Activated gamma-delta T cell (primary cell): ENCODE measurements at regions not wholly inside any gene's neighbourhood (a gene's known extent, or its start where the extent isn't known, plus 50 kb on each side); places are given as distances from the start of the nearest gene placed in this dataset.

Source experiments
- DNase-seq: peaks from one replicate; lab custom pipeline; 2025; lab: John Stamatoyannopoulos, UW

DNA sequence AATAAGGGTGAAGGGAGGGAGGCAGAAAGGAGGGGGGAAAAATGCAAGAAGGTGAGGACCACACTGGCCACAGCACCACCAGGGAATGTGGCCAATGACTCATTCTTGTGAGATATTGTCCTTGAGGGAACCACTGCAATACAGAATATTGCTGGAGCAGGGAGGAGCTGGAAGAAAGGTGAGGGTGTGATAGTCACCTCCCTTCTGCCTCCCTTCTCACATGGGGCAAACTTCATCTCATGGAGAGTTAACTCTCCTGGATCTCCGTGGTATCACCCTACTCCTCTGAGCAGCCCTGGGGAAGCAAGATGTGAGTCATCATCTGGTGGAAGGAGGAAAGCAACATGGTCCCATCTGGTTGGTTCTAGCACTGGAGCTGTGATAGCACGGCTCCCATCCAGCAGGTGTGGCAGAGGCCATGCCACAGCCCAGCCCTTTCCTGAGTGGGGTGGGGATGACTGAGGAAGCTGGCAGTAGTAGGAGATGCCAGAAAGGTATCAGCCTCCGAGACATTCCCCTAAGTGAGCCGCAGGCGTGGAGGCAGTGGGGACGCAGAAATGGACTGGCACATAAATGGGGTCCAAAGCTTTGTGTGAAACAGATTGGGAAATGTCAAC lies 115.9 kb upstream of the LPP start:
- no peak for DNase-seq

- no peak for DNase-seq
Observed at GRCh38 chr3:188041193-188041592, 112.8 kb upstream of the LPP start.

DNA sequence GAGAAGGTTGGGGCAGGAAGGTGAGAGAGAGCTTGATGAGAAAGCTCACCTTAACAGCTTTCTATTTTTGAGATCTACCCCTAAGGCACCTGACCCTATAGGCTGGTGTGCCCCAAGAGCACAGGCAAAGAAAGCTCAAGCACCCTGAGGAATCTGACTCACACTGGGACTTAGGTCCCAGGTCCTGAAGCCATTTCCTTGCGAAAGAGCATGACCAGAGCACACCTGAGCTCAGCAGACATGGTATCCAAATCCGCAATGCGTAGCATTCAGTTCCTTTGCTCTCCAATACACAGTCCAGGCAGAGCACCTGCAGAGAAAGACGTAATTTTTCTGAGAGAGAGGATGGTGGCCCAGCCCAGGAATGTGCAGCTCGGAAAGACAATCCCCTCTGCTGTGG lies 112.1 kb upstream of the LPP start:
- DNase-seq: no peak

- DNase-seq: no peak
Observed at GRCh38 chr3:188042466-188042865, 111.5 kb upstream of the LPP start.

DNA sequence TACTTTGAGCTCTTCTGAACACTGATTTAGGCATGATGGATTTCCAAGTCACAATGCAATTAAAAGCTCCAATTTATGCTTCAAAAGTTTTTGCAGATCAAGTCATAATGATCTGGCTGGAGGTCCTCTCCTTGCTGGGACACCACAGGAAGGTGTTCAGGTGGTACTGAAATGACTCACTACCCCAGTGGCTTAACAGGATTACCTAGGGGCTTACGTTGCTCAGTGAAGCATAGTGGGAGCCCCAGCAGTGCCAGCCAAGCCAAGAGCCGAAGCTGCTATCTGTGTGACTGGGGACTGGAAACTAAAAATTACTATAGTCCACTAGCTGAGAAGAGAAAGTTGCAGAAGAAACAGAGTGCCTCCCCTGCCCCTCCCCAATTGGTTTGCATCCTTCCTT lies 110.1 kb upstream of the LPP start:
- DNase-seq: no peak

GRCh38 chr3:188046561-188047211 lies 107.3 kb upstream of the LPP start:
- no peak for DNase-seq

- DNase-seq: no peak
Observed at GRCh38 chr3:188047536-188047935, 106.4 kb upstream of the LPP start.

GRCh38 chr3:188049606-188050530 lies 104.1 kb upstream of the LPP start:
- DNase-seq: no peak

DNA sequence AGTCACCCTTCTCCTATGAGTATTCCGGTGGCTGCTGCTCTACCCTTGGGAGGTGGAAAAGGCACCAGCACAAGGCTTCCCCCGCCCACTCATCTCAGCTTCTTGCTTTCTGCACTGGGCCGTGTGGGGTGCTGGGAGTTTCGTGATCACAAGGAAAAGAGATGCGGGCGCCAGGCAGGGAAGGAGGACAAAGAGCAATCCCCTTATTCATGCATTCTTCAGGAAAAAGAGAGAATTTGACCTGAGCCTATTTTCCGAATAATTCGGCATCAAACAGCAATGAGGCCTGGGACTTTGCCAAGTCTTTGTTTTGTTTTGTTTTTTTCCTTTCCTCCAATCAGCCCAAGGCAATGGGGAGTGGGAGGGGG lies 102.2 kb upstream of the LPP start:
- no peak for DNase-seq

GRCh38 chr3:188052169-188053035 lies 101.6 kb upstream of the LPP start:
- no peak for DNase-seq

DNA sequence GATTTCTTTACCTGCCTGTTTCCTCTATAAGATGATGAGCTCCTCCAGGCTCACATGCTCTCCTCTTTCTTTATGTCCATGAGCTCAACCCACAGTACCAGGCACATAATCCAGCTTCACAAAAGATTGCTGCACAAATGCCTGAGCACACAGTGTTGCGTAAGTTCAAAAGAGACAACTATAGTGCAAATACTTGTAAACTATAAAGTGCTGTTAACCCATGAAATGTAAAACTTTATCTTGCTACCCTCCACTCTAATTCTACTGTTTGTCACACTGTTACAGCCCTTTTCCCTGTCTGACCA lies 101.0 kb upstream of the LPP start:
- no peak for DNase-seq

DNA sequence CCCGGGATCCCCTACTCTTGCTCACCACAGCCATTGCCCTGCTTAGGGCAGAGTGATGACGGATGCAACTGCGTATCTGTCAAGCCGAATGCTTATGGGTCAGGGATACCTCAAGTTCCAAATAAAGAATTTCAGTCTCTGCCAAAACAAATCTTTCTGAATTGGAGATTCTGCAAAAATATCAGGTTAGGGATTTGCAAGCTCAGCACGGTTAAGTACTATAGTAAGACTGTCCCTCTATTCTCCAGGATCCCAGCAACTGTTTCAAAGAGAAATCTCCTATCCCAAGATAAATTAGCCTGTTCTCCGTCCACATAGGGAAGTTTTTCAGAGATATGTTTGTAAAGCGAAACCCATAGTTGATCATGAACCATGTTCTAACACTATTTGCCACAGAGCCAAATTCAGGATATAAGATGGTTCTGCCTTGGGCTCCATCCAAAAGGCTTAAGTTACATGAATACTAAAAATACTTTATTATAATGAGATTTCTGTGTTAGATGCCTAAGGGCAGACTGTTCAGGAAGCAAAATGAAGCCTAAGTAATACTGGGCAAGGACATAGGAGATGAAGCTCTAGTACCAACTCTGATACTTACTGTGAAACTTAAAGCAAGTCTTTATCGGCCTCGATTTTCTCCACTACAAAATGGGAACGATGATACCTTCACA lies 100.1 kb upstream of the LPP start:
- DNase-seq: no peak

DNA sequence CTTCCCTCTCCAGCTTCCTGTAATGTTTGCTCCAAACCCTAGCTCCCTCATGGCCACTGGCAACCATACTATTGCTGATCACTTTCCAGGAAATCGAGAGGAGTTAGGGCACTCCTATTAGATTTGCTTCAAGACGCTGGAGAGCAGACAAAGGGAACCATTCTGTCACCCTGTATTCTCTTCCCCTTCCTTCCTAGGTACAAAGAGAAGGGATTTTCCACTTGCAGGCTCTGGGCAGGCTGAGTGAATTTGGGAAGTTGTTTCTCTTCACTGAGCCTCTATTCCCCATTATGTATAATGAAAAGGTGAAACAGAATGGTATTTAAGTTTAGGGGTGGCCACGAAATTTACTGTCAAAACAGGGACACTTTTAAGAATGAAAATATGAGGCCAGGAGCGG lies 99.4 kb upstream of the LPP start:
- no peak for DNase-seq

- DNase-seq: no peak
Observed at GRCh38 chr3:188055388-188055787, 98.6 kb upstream of the LPP start.

GRCh38 chr3:188057124-188057523 lies 96.8 kb upstream of the LPP start:
- DNase-seq: no peak

GRCh38 chr3:188058569-188059184 lies 95.3 kb upstream of the LPP start:
- no peak for DNase-seq

- no peak for DNase-seq
Observed at GRCh38 chr3:188059351-188059750, 94.6 kb upstream of the LPP start.

GRCh38 chr3:188060264-188060835 lies 93.6 kb upstream of the LPP start:
- DNase-seq: no peak

- no peak for DNase-seq
Observed at GRCh38 chr3:188060840-188061544, 93.0 kb upstream of the LPP start.

GRCh38 chr3:188062216-188062615 lies 91.7 kb upstream of the LPP start:
- no peak for DNase-seq
